K562 (cell line): ENCODE measurements at regions not wholly inside any gene's neighbourhood (a gene's known extent, or its start where the extent isn't known, plus 50 kb on each side); places are given as distances from the start of the nearest gene placed in this dataset.
A peak's percentile ranks its signal among the peaks of the same experiment; 100 is the strongest.

Experiments
- BHLHE40 ChIP-seq: IDR thresholded peaks from 2 replicates; pipeline ENCODE4 v1.6.1; 2011; ENCODE audit warnings: low read length, improper control_type of control experiment
- E4F1 ChIP-seq: fragments of 250-450 bp; sonication (Bioruptor Pico); IDR thresholded peaks from 2 replicates; pipeline ENCODE4 v1.5.0; 2021; ENCODE audit warnings: mild to moderate bottlenecking, borderline replicate concordance
- HMGXB4 ChIP-seq: sonication (generic); formaldehyde crosslinking; IDR thresholded peaks from 2 replicates; pipeline ENCODE4 v1.8.1; 2023; ENCODE audit warnings: mild to moderate bottlenecking, missing genetic modification reagents
- IRF9 ChIP-seq: fragments of 450-650 bp; IDR thresholded peaks from 2 replicates; pipeline ENCODE4 v1.6.1; 2016; ENCODE audit warnings: missing biosample characterization, missing genetic modification characterization
- MEF2D ChIP-seq: conservative IDR thresholded peaks from 2 replicates; pipeline ENCODE4 v1.6.1; 2016; ENCODE audit warnings: low read depth, missing genetic modification characterization, missing compliant biosample characterization
- MEIS2 ChIP-seq: fragments of 450-650 bp; IDR thresholded peaks from 2 replicates; pipeline ENCODE4 v1.6.1; 2014; ENCODE audit warnings: mild to moderate bottlenecking; ENCODE audit not compliant: partially characterized antibody
- MYC ChIP-seq, 2 experiments: fragments of 250-450 bp in 1 of 2; sonication (Bioruptor Pico) in 1 of 2; IDR thresholded peaks; 2 replicates each; pipeline versions ENCODE4 v1.5.1 to v1.6.1; 2012 to 2021; ENCODE audit warnings: low read depth in 2 of 2, borderline replicate concordance in 1 of 2, improper control_type of control experiment in 1 of 2, low read length in 1 of 2, mild to moderate bottlenecking in 1 of 2, moderate library complexity in 1 of 2
- NBN ChIP-seq: fragments of 450-650 bp; IDR thresholded peaks from 2 replicates; pipeline ENCODE4 v1.6.1; 2016; ENCODE audit warnings: low read depth, mild to moderate bottlenecking
- NFXL1 ChIP-seq: fragments of 450-650 bp; formaldehyde crosslinking; IDR thresholded peaks from 2 replicates; pipeline ENCODE4 v1.4.0; 2021; ENCODE audit warnings: mild to moderate bottlenecking
- PBX2 ChIP-seq, 2 experiments: IDR thresholded peaks in 1 of 2; conservative IDR thresholded peaks in 1 of 2; 2 replicates each; pipeline ENCODE4 v1.6.1; 2016; ENCODE audit warnings: low read depth in 2 of 2, mild to moderate bottlenecking in 1 of 2, missing compliant biosample characterization in 1 of 2, missing genetic modification characterization in 1 of 2, moderate library complexity in 1 of 2
- SMAD3 ChIP-seq: fragments of 450-650 bp; formaldehyde crosslinking; conservative IDR thresholded peaks from 2 replicates; pipeline ENCODE4 v1.4.0; 2020; ENCODE audit warnings: mild to moderate bottlenecking
- SPI1 ChIP-seq: IDR thresholded peaks from 2 replicates; pipeline ENCODE4 v1.6.1; 2011; ENCODE audit warnings: low read depth, low read length, control low read depth, borderline replicate concordance
- THRB ChIP-seq: fragments of 450-650 bp; formaldehyde crosslinking; conservative IDR thresholded peaks from 2 replicates; pipeline ENCODE4 v1.4.0; 2022; ENCODE audit warnings: mild to moderate bottlenecking, missing genetic modification characterization
- ZNF134 ChIP-seq: fragments of 250-450 bp; sonication (Bioruptor Pico); conservative IDR thresholded peaks from 2 replicates; pipeline ENCODE4 v1.4.0; 2020
- ZNF217 ChIP-seq: sonication (generic); formaldehyde crosslinking; IDR thresholded peaks from 2 replicates; pipeline ENCODE4 v1.8.0; 2022; ENCODE audit warnings: mild to moderate bottlenecking, missing genetic modification reagents
- ZNF551 ChIP-seq: fragments of 250-450 bp; sonication (Bioruptor Pico); IDR thresholded peaks from 2 replicates; pipeline ENCODE4 v1.5.0; 2021; ENCODE audit warnings: mild to moderate bottlenecking, moderate library complexity
- ZNF589 ChIP-seq: fragments of 200-800 bp; sonication (Bioruptor generic); IDR thresholded peaks from 2 replicates; pipeline ENCODE4 v1.6.1; 2016; ENCODE audit warnings: low read depth, missing genetic modification characterization, missing compliant biosample characterization

GRCh38 chr2:12178289-12179080, 432.1 kb downstream of the LPIN1 start (continued):
- TF ChIP-seq ZNF134 (CRISPR knock-in tag): 0 out of 2 replicates have a peak, but pooled peaks have one; percentile 23
- peak; percentile 20; the same call in 1 of the 2 replicates for TF ChIP-seq BHLHE40
- TF ChIP-seq NBN: peak; percentile 80; the same call in 1 of the 2 replicates
- TF ChIP-seq HMGXB4 (CRISPR knock-in tag): no peak
- TF ChIP-seq NFXL1 (CRISPR knock-in tag): no peak
- TF ChIP-seq ZNF589: no peak
- TF ChIP-seq ZNF551 (CRISPR knock-in tag): no peak
- no peak for TF ChIP-seq IRF9 (tag)
- TF ChIP-seq ZNF217: no peak
- peak; percentile 74 for TF ChIP-seq MEIS2
- no peak for TF ChIP-seq THRB (CRISPR knock-in tag)
- TF ChIP-seq PBX2 (CRISPR knock-in tag; IDR thresholded peaks at IDR 0.05; ENCODE audit: low read depth): no peak
- TF ChIP-seq PBX2 (tag; conservative IDR thresholded peaks at IDR 0.05; ENCODE audit: low read depth): no peak
- TF ChIP-seq MEF2D (tag): no peak
- 0 out of 2 replicates have a peak, but pooled peaks have one; percentile 31 for TF ChIP-seq SMAD3 (CRISPR knock-in tag)
- no peak for TF ChIP-seq E4F1 (CRISPR knock-in tag)
- TF ChIP-seq MYC (IDR thresholded peaks at IDR 0.05; ENCODE audit: low read depth, low read length): peak; percentile 17; the same call in 1 of the 2 replicates
- no peak for TF ChIP-seq MYC (CRISPR knock-in tag; IDR thresholded peaks at IDR 0.05; ENCODE audit: borderline replicate concordance, low read depth)
- TF ChIP-seq SPI1: no peak
